Keratinocyte (primary cell): ENCODE measurements at regions not wholly inside any gene's neighbourhood (a gene's known extent, or its start where the extent isn't known, plus 50 kb on each side); places are given as distances from the start of the nearest gene placed in this dataset.
A peak's percentile ranks its signal among the peaks of the same experiment; 100 is the strongest.

Experiments used
- DNase-seq: peaks from one replicate; pipeline ENCODE4 v3.0.0-alpha.2; 2011; ENCODE audit warnings: low read depth, missing footprints, low spot score
- FAIRE-seq: peaks from 2 replicates; lab custom pipeline; 2011; peaks lifted over from hg19 to GRCh38; lab: Jason Lieb, UNC
- H2AFZ ChIP-seq: 2 replicates; pipeline ENCODE4 v1.6.0; 2012; ENCODE audit warnings: low read length, control low read depth, inconsistent platforms; ENCODE audit not compliant: control insufficient read depth
- H3K27ac ChIP-seq: 2 replicates; pipeline ENCODE4 v1.5.1; 2011; ENCODE audit warnings: low read length; ENCODE audit not compliant: control insufficient read depth, insufficient read depth
- H3K27me3 ChIP-seq: 3 replicates; pipeline ENCODE4 v1.6.0; 2011; ENCODE audit warnings: low read length; ENCODE audit not compliant: control insufficient read depth, insufficient read depth; ENCODE audit errors: extremely low read depth
- H3K36me3 ChIP-seq, 2 experiments: 2 replicates in 1 of 2; 3 replicates in 1 of 2; pipeline ENCODE4 v1.5.1; 2011; ENCODE audit warnings: low read length in 2 of 2, mild to moderate bottlenecking in 1 of 2; ENCODE audit not compliant: control insufficient read depth in 2 of 2, insufficient read depth in 2 of 2; ENCODE audit errors: extremely low read depth in 1 of 2
- H3K4me1 ChIP-seq: 3 replicates; pipeline ENCODE4 v1.5.1; 2011; ENCODE audit warnings: low read length; ENCODE audit not compliant: control insufficient read depth, insufficient read depth; ENCODE audit errors: extremely low read depth
- H3K4me2 ChIP-seq: 3 replicates; pipeline ENCODE4 v1.6.0; 2011; ENCODE audit warnings: low read depth, low read length; ENCODE audit not compliant: control insufficient read depth, insufficient read depth; ENCODE audit errors: extremely low read depth
- H3K4me3 ChIP-seq, 3 experiments: fragments of 200-600 bp in 1 of 3; sonication (generic) in 1 of 3; 2 replicates in 2 of 3; 3 replicates in 1 of 3; pipeline ENCODE4 v1.5.1; 2011 to 2016; ENCODE audit warnings: low read length in 3 of 3, mild to moderate bottlenecking in 3 of 3, control low read depth in 2 of 3, inconsistent platforms in 1 of 3, low read depth in 1 of 3, mixed read lengths in 1 of 3, mixed run types in 1 of 3, moderate library complexity in 1 of 3; ENCODE audit not compliant: control insufficient read depth in 2 of 3, insufficient read depth in 2 of 3; ENCODE audit errors: extremely low read depth in 1 of 3
- H3K79me2 ChIP-seq: 2 replicates; pipeline ENCODE4 v1.6.0; 2012; ENCODE audit warnings: low read length; ENCODE audit not compliant: control insufficient read depth, insufficient read depth
- H3K9ac ChIP-seq: 3 replicates; pipeline ENCODE4 v1.6.0; 2011; ENCODE audit warnings: low read length; ENCODE audit not compliant: control insufficient read depth, insufficient read depth; ENCODE audit errors: extremely low read depth
- H3K9me1 ChIP-seq: 3 replicates; pipeline ENCODE4 v1.6.0; 2011; ENCODE audit warnings: low read length; ENCODE audit not compliant: control insufficient read depth, insufficient read depth; ENCODE audit errors: extremely low read depth
- H3K9me3 ChIP-seq: 2 replicates; pipeline ENCODE4 v1.5.1; 2012; ENCODE audit warnings: low read depth, low read length; ENCODE audit not compliant: control insufficient read depth
- H4K20me1 ChIP-seq: 3 replicates; pipeline ENCODE4 v1.6.0; 2011; ENCODE audit warnings: low read length; ENCODE audit not compliant: control insufficient read depth, insufficient read depth; ENCODE audit errors: extremely low read depth
- EZH2 ChIP-seq: IDR thresholded peaks from one replicate; pipeline ENCODE4 v1.6.1; 2012; ENCODE audit warnings: inconsistent platforms, mild to moderate bottlenecking, low read length, moderate library complexity
- dilution Hi-C: fragments of 300-500 bp; cut with MboI; formaldehyde crosslinking; loops from one replicate; pipeline ENCODE4 v1.7.0; 2020; ENCODE audit warnings: low sequenced_read_pairs; ENCODE audit not compliant: extremely low pct_ligation_motif_present
- TF ChIP-seq, protein P1 (sequence below), 3 experiments: IDR thresholded peaks in 1 of 3; conservative IDR thresholded peaks in 1 of 3; optimal IDR thresholded peaks in 1 of 3; 2 replicates in 2 of 3; 3 replicates in 1 of 3; pipeline versions ENCODE3 to v1.5.1; 2011; ENCODE audit warnings: low read length in 3 of 3, mild to moderate bottlenecking in 3 of 3, moderate library complexity in 2 of 3, control low read depth in 1 of 3, inconsistent platforms in 1 of 3; ENCODE audit not compliant: insufficient read depth in 2 of 3; ENCODE audit errors: extremely low read depth in 1 of 3

DNA sequence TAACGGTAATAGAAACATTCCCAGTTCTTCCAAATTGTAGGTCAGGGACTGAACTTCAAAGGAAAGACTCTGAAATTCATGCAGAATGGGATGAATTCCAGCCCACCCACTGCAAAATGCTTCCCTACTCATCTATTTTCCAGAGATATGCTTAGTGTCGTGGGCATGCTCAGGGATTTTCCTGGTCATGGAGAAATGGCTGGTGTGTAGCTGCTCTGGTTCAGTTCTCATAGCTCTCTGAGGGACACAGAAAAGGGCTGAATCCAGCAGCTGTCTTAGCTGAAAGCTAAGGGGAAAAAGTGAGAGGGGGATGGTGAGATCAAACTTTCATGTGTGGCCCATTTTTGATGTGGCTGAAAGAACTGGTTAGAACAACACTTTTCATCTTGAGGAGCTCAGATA is 72.9 kb upstream of the KRAS start:
- DNase-seq (no peak), FAIRE-seq (no peak)
- TF ChIP-seq EZH2 = no peak
- TF ChIP-seq, protein P1, sequence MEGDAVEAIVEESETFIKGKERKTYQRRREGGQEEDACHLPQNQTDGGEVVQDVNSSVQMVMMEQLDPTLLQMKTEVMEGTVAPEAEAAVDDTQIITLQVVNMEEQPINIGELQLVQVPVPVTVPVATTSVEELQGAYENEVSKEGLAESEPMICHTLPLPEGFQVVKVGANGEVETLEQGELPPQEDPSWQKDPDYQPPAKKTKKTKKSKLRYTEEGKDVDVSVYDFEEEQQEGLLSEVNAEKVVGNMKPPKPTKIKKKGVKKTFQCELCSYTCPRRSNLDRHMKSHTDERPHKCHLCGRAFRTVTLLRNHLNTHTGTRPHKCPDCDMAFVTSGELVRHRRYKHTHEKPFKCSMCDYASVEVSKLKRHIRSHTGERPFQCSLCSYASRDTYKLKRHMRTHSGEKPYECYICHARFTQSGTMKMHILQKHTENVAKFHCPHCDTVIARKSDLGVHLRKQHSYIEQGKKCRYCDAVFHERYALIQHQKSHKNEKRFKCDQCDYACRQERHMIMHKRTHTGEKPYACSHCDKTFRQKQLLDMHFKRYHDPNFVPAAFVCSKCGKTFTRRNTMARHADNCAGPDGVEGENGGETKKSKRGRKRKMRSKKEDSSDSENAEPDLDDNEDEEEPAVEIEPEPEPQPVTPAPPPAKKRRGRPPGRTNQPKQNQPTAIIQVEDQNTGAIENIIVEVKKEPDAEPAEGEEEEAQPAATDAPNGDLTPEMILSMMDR (optimal IDR thresholded peaks at IDR 0.05 in 1 of 3, IDR thresholded peaks at IDR 0.05 in 1 of 3, conservative IDR thresholded peaks at IDR 0.05 in 1 of 3; ENCODE audit: extremely low read depth in 1 of 3, insufficient read depth in 2 of 3, low read length in 3 of 3) = no peak
- Histone ChIP-seq H3K79me2 (no peaks in the 10 kb centered on the region), H3K9ac (no peak overlapping the region), H3K9me1 (no peaks in the 10 kb centered on the region), H3K9me3 (no peaks in the 10 kb centered on the region), H3K4me1 (no peaks in the 10 kb centered on the region), H3K27ac (no peak overlapping the region), H3K4me3 (no peak overlapping the region), H3K36me3 (no peaks in the 10 kb centered on the region), H3K27me3 (no peaks in the 10 kb centered on the region), H2AFZ (no peak overlapping the region), H3K4me2 (no peak overlapping the region), H4K20me1 (no peaks in the 10 kb centered on the region)
- dilution Hi-C loops = no loop called here

DNA sequence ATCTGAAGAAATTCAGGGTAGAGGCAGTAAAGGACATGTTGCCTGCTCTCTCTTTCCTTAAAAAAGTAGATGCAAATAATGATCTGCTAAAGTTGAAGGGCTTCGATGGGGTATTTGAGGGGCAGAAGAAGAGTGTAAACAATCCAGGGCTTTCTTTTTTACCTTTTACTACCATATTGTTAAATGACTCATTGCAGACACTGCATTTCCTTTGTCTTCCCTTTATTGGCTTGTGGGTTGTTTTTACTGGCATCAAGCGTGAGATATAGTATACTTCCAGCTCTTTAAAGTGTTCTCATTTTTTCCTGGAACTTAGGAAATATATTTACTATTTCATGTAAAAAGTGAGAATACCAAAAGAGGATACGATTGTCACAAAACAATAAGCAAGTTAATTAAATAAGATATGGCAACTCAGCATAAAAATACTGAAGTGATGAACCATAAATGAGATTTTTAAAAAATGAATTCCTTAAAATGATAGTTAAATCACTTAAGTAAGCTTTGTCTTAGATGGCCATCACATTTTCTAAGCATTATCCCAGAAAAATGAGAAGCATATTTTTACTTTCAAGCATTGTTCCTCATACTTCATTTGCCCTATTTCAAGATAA is 72.3 kb upstream of the KRAS start:
- Histone ChIP-seq H3K4me2 (no peak overlapping the region), H3K27me3 (no peaks in the 10 kb centered on the region), H3K27ac (no peak overlapping the region), H2AFZ (peak overlapping the region; percentile 38), H4K20me1 (no peaks in the 10 kb centered on the region), H3K4me3 (no peak overlapping the region), H3K79me2 (no peaks in the 10 kb centered on the region), H3K9me1 (no peaks in the 10 kb centered on the region), H3K9ac (no peak overlapping the region), H3K4me1 (no peaks in the 10 kb centered on the region), H3K36me3 (no peaks in the 10 kb centered on the region), H3K9me3 (no peaks in the 10 kb centered on the region)
- dilution Hi-C loops = no loop called here
- no peak for TF ChIP-seq EZH2
- TF ChIP-seq, protein P1 (optimal IDR thresholded peaks at IDR 0.05 in 1 of 3, IDR thresholded peaks at IDR 0.05 in 1 of 3, conservative IDR thresholded peaks at IDR 0.05 in 1 of 3; ENCODE audit: extremely low read depth in 1 of 3, insufficient read depth in 2 of 3, low read length in 3 of 3) = no peak
- no peak for DNase-seq
- no peak for FAIRE-seq
